ENCODE measurements at regions not wholly inside any gene's neighbourhood (a gene's known extent, or its start where the extent isn't known, plus 50 kb on each side); places are given as distances from the start of the nearest gene placed in this dataset.

DNA sequence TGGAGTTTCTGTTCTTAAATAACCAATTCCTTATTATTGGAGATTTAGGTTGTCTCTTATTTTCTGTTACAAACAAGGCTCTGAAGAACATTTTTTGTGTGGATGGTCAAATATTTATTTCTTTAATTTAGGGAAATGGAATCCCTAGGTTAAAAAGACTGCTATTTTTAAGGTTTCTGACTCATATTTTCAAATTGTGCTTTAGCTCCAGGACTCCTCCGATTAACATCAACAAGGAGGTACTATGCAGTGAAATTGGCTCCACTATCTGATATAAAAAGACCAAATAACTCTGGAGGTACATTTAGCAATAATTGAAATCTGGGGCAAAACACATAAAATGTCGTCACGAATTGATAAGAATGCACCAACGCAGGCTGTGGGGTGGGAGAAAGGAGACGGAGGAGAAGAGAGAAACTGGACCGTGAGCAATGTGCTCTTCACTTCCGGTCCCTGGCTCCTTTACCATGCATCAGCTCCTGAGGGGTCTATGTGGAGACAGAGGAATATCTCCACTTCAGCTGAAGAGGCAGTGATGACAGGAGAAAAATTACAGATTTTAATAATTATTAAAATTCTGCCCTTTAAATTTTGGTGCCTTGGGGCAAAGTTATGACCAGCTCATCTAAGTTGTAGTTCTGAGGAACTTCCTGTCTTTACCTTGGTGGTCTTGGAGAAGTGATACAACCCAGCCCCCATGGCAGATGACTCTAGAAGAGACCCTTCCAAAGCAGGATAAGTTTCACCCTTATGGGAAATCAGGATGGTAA, 90.2 kb upstream of the BTG1 start:
- TF ChIP-seq POLR2A (IDR thresholded peaks at IDR 0.05), result no peak
- TF ChIP-seq, protein P1, sequence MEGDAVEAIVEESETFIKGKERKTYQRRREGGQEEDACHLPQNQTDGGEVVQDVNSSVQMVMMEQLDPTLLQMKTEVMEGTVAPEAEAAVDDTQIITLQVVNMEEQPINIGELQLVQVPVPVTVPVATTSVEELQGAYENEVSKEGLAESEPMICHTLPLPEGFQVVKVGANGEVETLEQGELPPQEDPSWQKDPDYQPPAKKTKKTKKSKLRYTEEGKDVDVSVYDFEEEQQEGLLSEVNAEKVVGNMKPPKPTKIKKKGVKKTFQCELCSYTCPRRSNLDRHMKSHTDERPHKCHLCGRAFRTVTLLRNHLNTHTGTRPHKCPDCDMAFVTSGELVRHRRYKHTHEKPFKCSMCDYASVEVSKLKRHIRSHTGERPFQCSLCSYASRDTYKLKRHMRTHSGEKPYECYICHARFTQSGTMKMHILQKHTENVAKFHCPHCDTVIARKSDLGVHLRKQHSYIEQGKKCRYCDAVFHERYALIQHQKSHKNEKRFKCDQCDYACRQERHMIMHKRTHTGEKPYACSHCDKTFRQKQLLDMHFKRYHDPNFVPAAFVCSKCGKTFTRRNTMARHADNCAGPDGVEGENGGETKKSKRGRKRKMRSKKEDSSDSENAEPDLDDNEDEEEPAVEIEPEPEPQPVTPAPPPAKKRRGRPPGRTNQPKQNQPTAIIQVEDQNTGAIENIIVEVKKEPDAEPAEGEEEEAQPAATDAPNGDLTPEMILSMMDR (IDR thresholded peaks at IDR 0.05), result no peak
